NT2/D1 (cell line): ENCODE measurements at regions not wholly inside any gene's neighbourhood (a gene's known extent, or its start where the extent isn't known, plus 50 kb on each side); places are given as distances from the start of the nearest gene placed in this dataset.

Source experiments
- YY1 ChIP-seq: IDR thresholded peaks from 2 replicates; pipeline ENCODE4 v1.6.1; 2011; ENCODE audit not compliant: insufficient read length, insufficient read depth
- ZNF274 ChIP-seq: IDR thresholded peaks from 2 replicates; pipeline ENCODE4 v1.6.1; 2011; ENCODE audit warnings: mild to moderate bottlenecking, low read depth, low read length

DNA sequence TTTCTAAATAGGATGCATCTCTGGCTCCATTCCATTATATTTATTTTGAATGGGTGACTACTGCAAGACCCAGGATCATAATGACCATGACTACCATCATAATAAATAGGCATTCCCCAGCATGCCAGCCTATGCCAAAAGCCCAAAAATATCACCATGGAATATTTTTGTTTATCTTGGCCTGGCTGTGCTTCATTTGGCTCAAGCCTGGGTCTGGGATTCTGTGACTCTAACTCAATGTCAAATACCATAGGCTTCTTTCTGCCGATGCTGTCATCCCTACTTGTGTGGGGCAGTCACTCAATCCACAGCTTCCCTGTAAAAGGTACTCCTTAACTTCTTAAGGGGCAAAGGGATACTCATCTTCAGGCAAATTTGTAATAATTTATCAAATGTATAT lies 66.6 kb downstream of the DIRAS3 start:
- TF ChIP-seq YY1 (no peak), ZNF274 (no peak)
